H9 (cell line): ENCODE measurements at regions not wholly inside any gene's neighbourhood (a gene's known extent, or its start where the extent isn't known, plus 50 kb on each side); places are given as distances from the start of the nearest gene placed in this dataset.

Experiments used
- DNase-seq: peaks from one replicate; pipeline ENCODE4 v3.0.0-alpha.2; 2017
- H2AFZ ChIP-seq: one replicate; pipeline ENCODE4 v1.6.1; 2013; ENCODE audit warnings: mild to moderate bottlenecking, low read length, control low read depth, moderate library complexity
- H2AK5ac ChIP-seq: 2 replicates; pipeline ENCODE4 v1.6.1; 2013; ENCODE audit warnings: low read length, control low read depth, mixed read lengths; ENCODE audit not compliant: insufficient read length
- H2BK120ac ChIP-seq: one replicate; pipeline ENCODE4 v1.6.1; 2013; ENCODE audit warnings: low read depth, mild to moderate bottlenecking, low read length, control low read depth, inconsistent platforms; ENCODE audit not compliant: poor library complexity, severe bottlenecking
- H2BK12ac ChIP-seq: 2 replicates; pipeline ENCODE4 v1.6.1; 2013; ENCODE audit warnings: low read length, control low read depth, mixed read lengths, low read depth; ENCODE audit not compliant: insufficient read length
- H2BK15ac ChIP-seq: 2 replicates; pipeline ENCODE4 v1.6.1; 2013; ENCODE audit warnings: low read depth, low read length, control low read depth
- H2BK20ac ChIP-seq: one replicate; pipeline ENCODE4 v1.6.1; 2013; ENCODE audit warnings: low read depth, mild to moderate bottlenecking, low read length, control low read depth, inconsistent platforms; ENCODE audit not compliant: poor library complexity, severe bottlenecking
- H2BK5ac ChIP-seq: 2 replicates; pipeline ENCODE4 v1.6.1; 2013; ENCODE audit warnings: low read length, control low read depth, mixed read lengths; ENCODE audit not compliant: insufficient read length
- H3K14ac ChIP-seq: 2 replicates; pipeline ENCODE4 v1.6.1; 2013; ENCODE audit warnings: low read length, control low read depth; ENCODE audit not compliant: insufficient read depth
- H3K18ac ChIP-seq: 2 replicates; pipeline ENCODE4 v1.6.1; 2013; ENCODE audit warnings: low read depth, mild to moderate bottlenecking, mixed read lengths, low read length, control low read depth; ENCODE audit not compliant: insufficient read length
- H3K23ac ChIP-seq: 2 replicates; pipeline ENCODE4 v1.6.1; 2013; ENCODE audit warnings: low read length, control low read depth, mixed read lengths, low read depth; ENCODE audit not compliant: insufficient read length
- H3K23me2 ChIP-seq: 2 replicates; pipeline ENCODE4 v1.6.1; 2013; ENCODE audit warnings: low read depth, mild to moderate bottlenecking, mixed read lengths, low read length, control low read depth; ENCODE audit not compliant: insufficient read length, poor library complexity, severe bottlenecking
- H3K27ac ChIP-seq: 2 replicates; pipeline ENCODE4 v1.5.1; 2013; ENCODE audit warnings: low read length, control low read depth, mixed read lengths, low read depth; ENCODE audit not compliant: insufficient read length
- H3K27me3 ChIP-seq: 2 replicates; pipeline ENCODE4 v1.6.1; 2013; ENCODE audit warnings: low read length, control low read depth, inconsistent platforms; ENCODE audit not compliant: insufficient read depth
- H3K4ac ChIP-seq: 2 replicates; pipeline ENCODE4 v1.6.1; 2013; ENCODE audit warnings: low read depth, mild to moderate bottlenecking, control low read depth, inconsistent platforms, low read length, moderate library complexity
- H3K4me1 ChIP-seq: 2 replicates; pipeline ENCODE4 v1.6.1; 2013; ENCODE audit warnings: low read length, control low read depth, inconsistent platforms; ENCODE audit not compliant: insufficient read depth
- H3K4me2 ChIP-seq: 2 replicates; pipeline ENCODE4 v1.6.1; 2013; ENCODE audit warnings: low read length, control low read depth, mixed read lengths; ENCODE audit not compliant: insufficient read length, insufficient read depth
- H3K56ac ChIP-seq: 2 replicates; pipeline ENCODE4 v1.6.1; 2013; ENCODE audit warnings: low read depth, mild to moderate bottlenecking, mixed read lengths, low read length, control low read depth; ENCODE audit not compliant: insufficient read length
- H3K79me1 ChIP-seq: 2 replicates; pipeline ENCODE4 v1.6.1; 2013; ENCODE audit warnings: low read depth, mild to moderate bottlenecking, moderate library complexity, low read length, control low read depth, inconsistent platforms; ENCODE audit not compliant: insufficient read depth, poor library complexity, severe bottlenecking
- H3K79me2 ChIP-seq: 2 replicates; pipeline ENCODE4 v1.6.1; 2013; ENCODE audit warnings: low read length, control low read depth, inconsistent platforms; ENCODE audit not compliant: insufficient read depth
- H3K9ac ChIP-seq: 2 replicates; pipeline ENCODE4 v1.6.1; 2013; ENCODE audit warnings: low read length, control low read depth, mixed read lengths; ENCODE audit not compliant: insufficient read length; ENCODE audit errors: extremely low read depth
- H3K9me3 ChIP-seq: one replicate; pipeline ENCODE4 v1.6.1; 2013; ENCODE audit warnings: low read depth, low read length, inconsistent platforms; ENCODE audit not compliant: control insufficient read depth
- H3T11ph ChIP-seq: one replicate; pipeline ENCODE4 v1.6.1; 2013; ENCODE audit warnings: mild to moderate bottlenecking, low read length, control low read depth, inconsistent platforms
- H4K20me1 ChIP-seq: one replicate; pipeline ENCODE4 v1.6.1; 2013; ENCODE audit not compliant: control insufficient read depth, insufficient read length, insufficient read depth
- H4K5ac ChIP-seq: 2 replicates; pipeline ENCODE4 v1.6.1; 2013; ENCODE audit warnings: low read depth, mild to moderate bottlenecking, mixed read lengths, low read length, control low read depth; ENCODE audit not compliant: insufficient read length
- H4K8ac ChIP-seq: replicated peaks from 2 replicates; pipeline ENCODE4 v1.6.1; 2013; ENCODE audit warnings: low read length, control low read depth, mixed read lengths, low read depth; ENCODE audit not compliant: insufficient read length
- H4K91ac ChIP-seq: 2 replicates; pipeline ENCODE4 v1.6.1; 2013; ENCODE audit warnings: low read depth, mild to moderate bottlenecking, moderate library complexity, mixed read lengths, low read length, control low read depth; ENCODE audit not compliant: insufficient read length
- H3K27ac Mint-ChIP-seq, 3 experiments: 2 replicates in 2 of 3; 3 replicates in 1 of 3; pipeline ENCODE4 v1.8.0; 2020 to 2021; ENCODE audit warnings: mixed read lengths in 3 of 3, mild to moderate bottlenecking in 1 of 3, moderate library complexity in 1 of 3
- H3K27me3 Mint-ChIP-seq: 2 replicates; pipeline ENCODE4 v1.8.0; 2021; ENCODE audit warnings: low read depth, mild to moderate bottlenecking, moderate library complexity, mixed read lengths
- H3K36me3 Mint-ChIP-seq, 3 experiments: 2 replicates in 2 of 3; 3 replicates in 1 of 3; pipeline ENCODE4 v1.8.0; 2020 to 2021; ENCODE audit warnings: low read depth in 3 of 3, mixed read lengths in 3 of 3; ENCODE audit not compliant: insufficient read depth in 1 of 3
- H3K4me1 Mint-ChIP-seq, 2 experiments: 2 replicates each; pipeline ENCODE4 v1.8.0; 2020; ENCODE audit warnings: mixed read lengths in 2 of 2
- H3K4me3 Mint-ChIP-seq, 2 experiments: 2 replicates in 1 of 2; 3 replicates in 1 of 2; pipeline ENCODE4 v1.8.0; 2020 to 2021; ENCODE audit warnings: mild to moderate bottlenecking in 2 of 2, mixed read lengths in 2 of 2, moderate library complexity in 1 of 2
- H3K9me3 Mint-ChIP-seq, 2 experiments: 2 replicates in 1 of 2; 3 replicates in 1 of 2; pipeline ENCODE4 v1.8.0; 2020; ENCODE audit warnings: mild to moderate bottlenecking in 2 of 2, mixed read lengths in 2 of 2, moderate library complexity in 1 of 2
- WGBS: extraction: QIAGEN DNeasy Blood & Tissue Kit; methylation state at CpG from one replicate; pipeline ENCODE4 v1.1.7; 2013; ENCODE audit warnings: missing lambda C conversion rate, low lambda C conversion rate, mixed read lengths; ENCODE audit not compliant: insufficient read length; ENCODE audit errors: extremely low coverage; 5-methylcytosine and 5-hydroxymethylcytosine counted together
- TF ChIP-seq, protein P1 (sequence below): fragments of 200-600 bp; sonication (generic); conservative IDR thresholded peaks from 3 replicates; pipeline ENCODE4 v1.8.0; 2021; ENCODE audit warnings: antibody characterized with exemption, mild to moderate bottlenecking

DNA sequence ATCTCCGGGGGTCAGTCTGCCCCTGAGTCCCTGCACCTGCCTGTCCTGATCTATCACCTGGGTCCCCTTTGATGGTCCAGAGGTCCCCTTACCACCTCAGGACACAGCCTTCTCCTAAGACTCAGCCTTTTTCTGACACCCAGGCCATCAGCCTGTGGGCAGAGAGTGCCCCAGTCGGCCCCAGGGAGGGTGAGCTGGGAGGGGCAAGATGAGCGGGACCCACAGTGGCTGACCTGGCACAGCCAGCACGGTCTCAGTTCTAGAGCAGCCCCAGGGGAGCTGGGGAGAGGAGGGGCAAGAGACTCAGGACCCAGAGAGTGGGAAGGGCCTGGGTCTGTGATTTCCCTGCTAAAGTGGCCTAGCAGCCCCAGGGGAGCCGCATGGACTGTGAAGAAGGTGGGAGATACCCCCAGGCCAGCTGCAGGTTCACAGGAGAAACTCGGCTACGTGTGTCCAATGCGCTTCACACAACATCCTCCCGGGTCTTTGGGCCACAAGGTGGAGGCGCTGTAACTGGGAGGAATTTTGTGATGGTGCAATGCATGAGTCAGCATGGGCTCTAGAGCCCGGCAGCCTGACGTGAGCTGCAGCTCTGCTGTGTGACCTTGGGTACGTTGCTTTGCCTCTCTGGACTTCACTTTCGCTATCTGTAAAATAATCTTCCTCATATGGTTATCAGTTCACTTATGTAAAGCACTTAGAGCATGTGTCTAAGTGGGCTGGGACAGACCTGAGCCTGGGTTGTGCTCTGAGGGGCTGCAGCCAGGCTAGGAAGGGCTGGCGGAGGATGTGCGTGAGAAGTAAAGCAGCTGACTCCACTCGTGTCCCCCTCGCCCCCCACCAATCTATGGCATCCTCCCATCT lies 67.2 kb upstream of the LHX1 start:
- H4K8ac ChIP-seq = no peak overlapping the region
- H3K4me1 ChIP-seq = no peaks in the 10 kb centered on the region
- Mint-ChIP-seq H3K4me3 (no peak overlapping the region; a peak in 1 of 5 replicates), H3K4me1 (peaks cover 11 to 29% of the 10 kb centered on the region in 2 experiments), H3K9me3 (peaks cover 0 to 8% of the 10 kb centered on the region in 2 experiments; a peak in 4 of 5 replicates), H3K27ac (peak overlapping the region in 1 of 3 experiments; percentile 56; a peak in 3 of 7 replicates), H3K36me3 (peaks cover 0 to 2% (median 0%) of the 10 kb centered on the region in 3 experiments; a peak in 1 of 7 replicates), H3K27me3 (peaks cover 3% of the 10 kb centered on the region)
- TF ChIP-seq, protein P1, sequence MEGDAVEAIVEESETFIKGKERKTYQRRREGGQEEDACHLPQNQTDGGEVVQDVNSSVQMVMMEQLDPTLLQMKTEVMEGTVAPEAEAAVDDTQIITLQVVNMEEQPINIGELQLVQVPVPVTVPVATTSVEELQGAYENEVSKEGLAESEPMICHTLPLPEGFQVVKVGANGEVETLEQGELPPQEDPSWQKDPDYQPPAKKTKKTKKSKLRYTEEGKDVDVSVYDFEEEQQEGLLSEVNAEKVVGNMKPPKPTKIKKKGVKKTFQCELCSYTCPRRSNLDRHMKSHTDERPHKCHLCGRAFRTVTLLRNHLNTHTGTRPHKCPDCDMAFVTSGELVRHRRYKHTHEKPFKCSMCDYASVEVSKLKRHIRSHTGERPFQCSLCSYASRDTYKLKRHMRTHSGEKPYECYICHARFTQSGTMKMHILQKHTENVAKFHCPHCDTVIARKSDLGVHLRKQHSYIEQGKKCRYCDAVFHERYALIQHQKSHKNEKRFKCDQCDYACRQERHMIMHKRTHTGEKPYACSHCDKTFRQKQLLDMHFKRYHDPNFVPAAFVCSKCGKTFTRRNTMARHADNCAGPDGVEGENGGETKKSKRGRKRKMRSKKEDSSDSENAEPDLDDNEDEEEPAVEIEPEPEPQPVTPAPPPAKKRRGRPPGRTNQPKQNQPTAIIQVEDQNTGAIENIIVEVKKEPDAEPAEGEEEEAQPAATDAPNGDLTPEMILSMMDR = no peak
- H3K14ac ChIP-seq = no peak overlapping the region
- H2AK5ac ChIP-seq = no peak overlapping the region
- H3K79me2 ChIP-seq = no peaks in the 10 kb centered on the region
- H3K27me3 ChIP-seq = no peaks in the 10 kb centered on the region
- H4K5ac ChIP-seq = no peak overlapping the region
- H3K18ac ChIP-seq = no peak overlapping the region
- no peaks in the 10 kb centered on the region for H3K9me3 ChIP-seq
- no peaks in the 10 kb centered on the region for H4K20me1 ChIP-seq
- no peak overlapping the region for H3K9ac ChIP-seq
- no peak overlapping the region for H3K4me2 ChIP-seq
- no peak overlapping the region for H4K91ac ChIP-seq
- no peak overlapping the region for H3K4ac ChIP-seq
- H2BK15ac ChIP-seq = no peak overlapping the region
- DNase-seq = peak; percentile 71
- no peak overlapping the region for H2BK20ac ChIP-seq
- H3K23me2 ChIP-seq = no peaks in the 10 kb centered on the region
- no peak overlapping the region for H2BK120ac ChIP-seq
- no peak overlapping the region for H3K56ac ChIP-seq
- no peaks in the 10 kb centered on the region for H3K79me1 ChIP-seq
- H3K23ac ChIP-seq = no peak overlapping the region
- no peak overlapping the region for H2BK12ac ChIP-seq
- no peak overlapping the region for H2BK5ac ChIP-seq
- no peak overlapping the region for H3K27ac ChIP-seq
- H2AFZ ChIP-seq = no peak overlapping the region
- WGBS = no CpG with 5 or more reads among the region's 18 CpGs
- H3T11ph ChIP-seq = no peak overlapping the region
